ENCODE measurements at regions not wholly inside any gene's neighbourhood (a gene's known extent, or its start where the extent isn't known, plus 50 kb on each side); places are given as distances from the start of the nearest gene placed in this dataset.

GRCh38 chr13:65159803-65160202, 2070.3 kb downstream of the PCDH9 start:
- TF ChIP-seq CTCF (conservative IDR thresholded peaks at IDR 0.05; ENCODE audit: low read depth, low read length) (no peak), FOS (IDR thresholded peaks at IDR 0.05; ENCODE audit: low read depth, low read length) (no peak), CEBPB (IDR thresholded peaks at IDR 0.05; ENCODE audit: low read depth, low read length) (no peak), CHD1 (IDR thresholded peaks at IDR 0.05; ENCODE audit: low read depth, low read length) (no peak), SMC3 (IDR thresholded peaks at IDR 0.05; ENCODE audit: low read depth, low read length) (no peak), POLR2A (IDR thresholded peaks at IDR 0.05; ENCODE audit: low read depth, low read length) (no peak)
- TF ChIP-seq, protein P1, sequence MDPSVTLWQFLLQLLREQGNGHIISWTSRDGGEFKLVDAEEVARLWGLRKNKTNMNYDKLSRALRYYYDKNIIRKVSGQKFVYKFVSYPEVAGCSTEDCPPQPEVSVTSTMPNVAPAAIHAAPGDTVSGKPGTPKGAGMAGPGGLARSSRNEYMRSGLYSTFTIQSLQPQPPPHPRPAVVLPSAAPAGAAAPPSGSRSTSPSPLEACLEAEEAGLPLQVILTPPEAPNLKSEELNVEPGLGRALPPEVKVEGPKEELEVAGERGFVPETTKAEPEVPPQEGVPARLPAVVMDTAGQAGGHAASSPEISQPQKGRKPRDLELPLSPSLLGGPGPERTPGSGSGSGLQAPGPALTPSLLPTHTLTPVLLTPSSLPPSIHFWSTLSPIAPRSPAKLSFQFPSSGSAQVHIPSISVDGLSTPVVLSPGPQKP (IDR thresholded peaks at IDR 0.05; ENCODE audit: borderline replicate concordance, low read depth, low read length): no peak
- TF ChIP-seq, protein P2, sequence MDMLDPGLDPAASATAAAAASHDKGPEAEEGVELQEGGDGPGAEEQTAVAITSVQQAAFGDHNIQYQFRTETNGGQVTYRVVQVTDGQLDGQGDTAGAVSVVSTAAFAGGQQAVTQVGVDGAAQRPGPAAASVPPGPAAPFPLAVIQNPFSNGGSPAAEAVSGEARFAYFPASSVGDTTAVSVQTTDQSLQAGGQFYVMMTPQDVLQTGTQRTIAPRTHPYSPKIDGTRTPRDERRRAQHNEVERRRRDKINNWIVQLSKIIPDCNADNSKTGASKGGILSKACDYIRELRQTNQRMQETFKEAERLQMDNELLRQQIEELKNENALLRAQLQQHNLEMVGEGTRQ (IDR thresholded peaks at IDR 0.05; ENCODE audit: low read depth, low read length): no peak
